HepG2 (cell line): ENCODE measurements at regions not wholly inside any gene's neighbourhood (a gene's known extent, or its start where the extent isn't known, plus 50 kb on each side); places are given as distances from the start of the nearest gene placed in this dataset.

ENCODE experiments used
- ATAC-seq: fragments of 200-7000 bp; cut with Tn5 transposase; 3 replicates; pipeline ENCODE4 v1.9.1; 2020; ENCODE audit warnings: mild to moderate bottlenecking, moderate library complexity
- BruUV-seq: library from RNA; stranded (reverse); fragments of 400-500 nt; replicated peaks from 2 replicates; lab custom pipeline; 2021; lab: Mats Ljungman, UMichigan
- CTCF ChIA-PET: fragments of 300-600 bp; formaldehyde crosslinking; extraction: SDS; loops from one replicate; lab custom pipeline; 2021; ENCODE audit warnings: low total read pairs, inconsistent platforms, low intra/inter-chr PET ratio; lab: Yijun Ruan, JAX
- POLR2A ChIA-PET: fragments of 350-600 bp; sonication (Branson Sonifier 250); formaldehyde crosslinking; loops from one replicate; lab custom pipeline; 2020; ENCODE audit warnings: antibody characterized with exemption, inconsistent platforms; lab: Yijun Ruan, JAX
- DNase-seq: peaks from one replicate; pipeline ENCODE4 v3.0.0-alpha.2; 2015; ENCODE audit warnings: low spot score
- FAIRE-seq: peaks from 3 replicates; lab custom pipeline; 2011; peaks lifted over from hg19 to GRCh38; lab: Jason Lieb, UNC
- H2AFZ ChIP-seq: one replicate; pipeline ENCODE4 v1.6.1; 2011; ENCODE audit warnings: low read length, inconsistent platforms
- H3K27ac ChIP-seq: fragments of 300-600 bp; 3 replicates; pipeline ENCODE4 v1.8.0; 2011; ENCODE audit warnings: mixed run types, mild to moderate bottlenecking, mixed read lengths, low read length, inconsistent platforms; ENCODE audit not compliant: insufficient read depth; ENCODE audit errors: extremely low read length
- H3K27me3 ChIP-seq, 2 experiments: fragments of 200-600 bp in 1 of 2; 2 replicates in 1 of 2; 3 replicates in 1 of 2; pipeline versions ENCODE4 v1.6.0 to v1.8.0; 2011; ENCODE audit warnings: low read length in 2 of 2, mild to moderate bottlenecking in 2 of 2, moderate library complexity in 2 of 2, inconsistent platforms in 1 of 2; ENCODE audit not compliant: insufficient read depth in 2 of 2, control insufficient read depth in 1 of 2
- H3K36me3 ChIP-seq, 2 experiments: fragments of 200-600 bp in 1 of 2; replicated peaks in 1 of 2; 2 replicates in 1 of 2; 3 replicates in 1 of 2; pipeline versions ENCODE4 v1.5.1 to v1.8.0; 2011; ENCODE audit warnings: low read length in 2 of 2, inconsistent platforms in 1 of 2; ENCODE audit not compliant: insufficient read depth in 2 of 2, control insufficient read depth in 1 of 2
- H3K4me1 ChIP-seq: 2 replicates; pipeline ENCODE4 v1.5.1; 2012; ENCODE audit warnings: low read length, inconsistent platforms; ENCODE audit not compliant: insufficient read depth
- H3K4me2 ChIP-seq: 2 replicates; pipeline ENCODE4 v1.6.0; 2011; ENCODE audit warnings: low read depth, low read length, inconsistent platforms
- H3K4me3 ChIP-seq, 3 experiments: fragments of 200-600 bp in 1 of 3; sonication (generic), shearing (Covaris generic) in 1 of 3; replicated peaks in 1 of 3; 2 replicates each; pipeline ENCODE4 v1.5.1; 2011 to 2016; ENCODE audit warnings: low read length in 3 of 3, inconsistent platforms in 2 of 3, low read depth in 2 of 3, mild to moderate bottlenecking in 2 of 3, control low read depth in 1 of 3, mixed read lengths in 1 of 3; ENCODE audit not compliant: insufficient read depth in 1 of 3
- H3K79me2 ChIP-seq: one replicate; pipeline ENCODE4 v1.6.1; 2011; ENCODE audit warnings: low read length, inconsistent platforms; ENCODE audit not compliant: insufficient read depth
- H3K9ac ChIP-seq: 2 replicates; pipeline ENCODE4 v1.6.0; 2011; ENCODE audit warnings: mild to moderate bottlenecking, low read depth, low read length, inconsistent platforms; ENCODE audit not compliant: insufficient read depth
- H3K9me3 ChIP-seq: 2 replicates; pipeline ENCODE4 v1.5.1; 2012; ENCODE audit warnings: mild to moderate bottlenecking, low read length
- H4K20me1 ChIP-seq: 2 replicates; pipeline ENCODE4 v1.6.0; 2011; ENCODE audit warnings: inconsistent platforms, mild to moderate bottlenecking, low read length, moderate library complexity; ENCODE audit not compliant: insufficient read depth
- HNRNPUL1 ChIP-seq: fragments of 200-400 bp; formaldehyde crosslinking; IDR thresholded peaks from 2 replicates; pipeline ENCODE4 v1.6.1; 2017; ENCODE audit warnings: low read depth, mild to moderate bottlenecking, low read length, moderate library complexity
- ISL2 ChIP-seq: sonication (generic); formaldehyde crosslinking; IDR thresholded peaks from 2 replicates; pipeline ENCODE4 v1.5.0; 2020; ENCODE audit warnings: missing genetic modification reagents
- JARID2 ChIP-seq: sonication (generic); formaldehyde crosslinking; IDR thresholded peaks from 2 replicates; pipeline ENCODE4 v1.8.1; 2023; ENCODE audit warnings: missing genetic modification reagents, inconsistent platforms; ENCODE audit not compliant: insufficient replicate concordance
- MTA3 ChIP-seq: sonication (generic); formaldehyde crosslinking; IDR thresholded peaks from 2 replicates; pipeline ENCODE4 v1.4.0; 2020; ENCODE audit warnings: missing genetic modification reagents
- NKX3-1 ChIP-seq: sonication (generic); formaldehyde crosslinking; IDR thresholded peaks from 2 replicates; pipeline ENCODE4 v1.5.0; 2020; ENCODE audit warnings: missing genetic modification reagents
- ZIK1 ChIP-seq: sonication (generic); formaldehyde crosslinking; IDR thresholded peaks from 2 replicates; pipeline ENCODE4 v1.5.0; 2020; ENCODE audit warnings: mild to moderate bottlenecking, low read depth, missing genetic modification reagents, borderline replicate concordance
- ZKSCAN1 ChIP-seq: fragments of 150-350 bp; IDR thresholded peaks from 2 replicates; pipeline ENCODE4 v1.6.1; 2014; ENCODE audit warnings: low read length
- ZNF207 ChIP-seq: fragments of 450-650 bp; IDR thresholded peaks from 2 replicates; pipeline ENCODE4 v1.6.1; 2016; ENCODE audit warnings: antibody characterized with exemption, borderline replicate concordance
- ZNF230 ChIP-seq: sonication (generic); formaldehyde crosslinking; IDR thresholded peaks from 2 replicates; pipeline ENCODE4 v1.4.0; 2020; ENCODE audit warnings: mild to moderate bottlenecking, missing genetic modification reagents
- ZNF235 ChIP-seq: sonication (generic); formaldehyde crosslinking; IDR thresholded peaks from 2 replicates; pipeline ENCODE4 v1.8.1; 2023; ENCODE audit warnings: mild to moderate bottlenecking, missing genetic modification reagents, borderline replicate concordance
- ZNF260 ChIP-seq: sonication (generic); formaldehyde crosslinking; IDR thresholded peaks from 2 replicates; pipeline ENCODE4 v1.4.0; 2020; ENCODE audit warnings: missing genetic modification reagents, low read depth, mild to moderate bottlenecking, borderline replicate concordance
- ZNF703 ChIP-seq: sonication (generic); formaldehyde crosslinking; IDR thresholded peaks from 2 replicates; pipeline ENCODE4 v1.5.1; 2020; ENCODE audit warnings: missing genetic modification reagents, mild to moderate bottlenecking, moderate library complexity, borderline replicate concordance
- WGBS: methylation state at CpG from one replicate; pipeline ENCODE4 v1.1.6; 2017; ENCODE audit warnings: low lambda C conversion rate; 5-methylcytosine and 5-hydroxymethylcytosine counted together
- in situ Hi-C: cut with HindIII; loops from 2 replicates; pipeline ENCODE4 v1.10.0; 2017; ENCODE audit warnings: low pct_unique_long_range_greater_than_20kb; ENCODE audit not compliant: extremely low pct_ligation_motif_present
- intact Hi-C: fragments of 100-400 bp; cut with micrococcal nuclease; formaldehyde crosslinking; loops from one replicate; pipeline ENCODE4 v1.10.0; 2022; ENCODE audit not compliant: unreplicated experiment
- TF ChIP-seq, protein P1 (sequence below): sonication (generic); formaldehyde crosslinking; IDR thresholded peaks from 2 replicates; pipeline ENCODE4 v1.5.1; 2020; ENCODE audit warnings: missing genetic modification reagents, mild to moderate bottlenecking, borderline replicate concordance
- TF ChIP-seq, protein P2 (sequence below): sonication (generic); formaldehyde crosslinking; conservative IDR thresholded peaks from 2 replicates; pipeline ENCODE4 v1.8.0; 2022; ENCODE audit warnings: low read depth, missing genetic modification reagents
- TF ChIP-seq, protein P3 (sequence below): sonication (generic); formaldehyde crosslinking; conservative IDR thresholded peaks from 2 replicates; pipeline ENCODE4 v1.4.0; 2020; ENCODE audit warnings: missing genetic modification reagents
- TF ChIP-seq, protein P4 (sequence below): sonication (generic); formaldehyde crosslinking; IDR thresholded peaks from 2 replicates; pipeline ENCODE4 v1.5.0; 2020; ENCODE audit warnings: missing genetic modification reagents, mild to moderate bottlenecking, borderline replicate concordance
- TF ChIP-seq, protein P5 (sequence below): sonication (generic); formaldehyde crosslinking; IDR thresholded peaks from 2 replicates; pipeline ENCODE4; 2020; ENCODE audit warnings: missing genetic modification reagents, mild to moderate bottlenecking, borderline replicate concordance

DNA sequence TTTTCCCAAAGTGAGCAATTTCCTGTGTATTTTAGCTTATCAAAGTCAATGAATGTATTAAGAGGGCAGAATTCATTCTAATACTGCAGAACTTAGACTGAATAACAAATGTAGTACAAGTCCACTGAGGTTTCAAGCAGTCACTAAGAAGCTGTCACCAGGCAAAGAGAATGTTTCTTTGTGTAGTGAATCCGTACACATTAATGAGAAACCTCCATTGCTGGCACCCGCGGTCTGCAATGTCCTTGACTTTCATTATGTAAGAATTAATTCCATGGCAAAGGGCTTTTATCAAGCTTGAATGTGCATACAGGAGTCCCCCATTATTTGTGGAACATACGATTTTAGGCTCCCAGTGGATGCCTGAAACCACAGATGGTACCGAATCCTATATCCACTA lies 719.5 kb upstream of the TMPRSS15 start:
- H3K27me3 ChIP-seq, result no peaks in the 10 kb centered on the region; a peak in 1 of 5 replicates
- H3K36me3 ChIP-seq, result no peaks in the 10 kb centered on the region
- 1% methylated on average over 5 of the region's 5 CpGs for WGBS
- no TSS peak for BruUV-seq
- peaks cover 81% of the 10 kb centered on the region for H3K9me3 ChIP-seq
- no peak for DNase-seq
- H3K9ac ChIP-seq, result no peak overlapping the region
- no peaks in the 10 kb centered on the region for H3K79me2 ChIP-seq
- ATAC-seq, result no peak
- no peak for FAIRE-seq
- in situ Hi-C loops, result no loop called here
- no peaks in the 10 kb centered on the region for H3K4me1 ChIP-seq
- H4K20me1 ChIP-seq, result no peaks in the 10 kb centered on the region
- H2AFZ ChIP-seq, result no peak overlapping the region
- TF ChIP-seq ZKSCAN1, result no peak
- TF ChIP-seq HNRNPUL1, result no peak
- TF ChIP-seq ZIK1, result no peak
- TF ChIP-seq, protein P1, sequence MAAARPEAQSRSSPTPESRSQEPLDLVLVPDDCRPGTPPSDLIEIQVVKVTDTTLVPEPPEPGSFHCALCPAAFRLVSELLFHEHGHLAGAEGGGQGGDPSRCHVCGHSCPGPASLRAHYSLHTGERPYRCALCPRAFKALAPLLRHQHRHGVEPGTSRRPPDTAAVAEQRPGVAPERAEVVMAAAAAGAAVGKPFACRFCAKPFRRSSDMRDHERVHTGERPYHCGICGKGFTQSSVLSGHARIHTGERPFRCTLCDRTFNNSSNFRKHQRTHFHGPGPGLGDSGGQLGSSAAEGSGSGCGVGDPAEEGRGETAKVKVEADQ (CRISPR knock-in tag), result no peak
- TF ChIP-seq, protein P2, sequence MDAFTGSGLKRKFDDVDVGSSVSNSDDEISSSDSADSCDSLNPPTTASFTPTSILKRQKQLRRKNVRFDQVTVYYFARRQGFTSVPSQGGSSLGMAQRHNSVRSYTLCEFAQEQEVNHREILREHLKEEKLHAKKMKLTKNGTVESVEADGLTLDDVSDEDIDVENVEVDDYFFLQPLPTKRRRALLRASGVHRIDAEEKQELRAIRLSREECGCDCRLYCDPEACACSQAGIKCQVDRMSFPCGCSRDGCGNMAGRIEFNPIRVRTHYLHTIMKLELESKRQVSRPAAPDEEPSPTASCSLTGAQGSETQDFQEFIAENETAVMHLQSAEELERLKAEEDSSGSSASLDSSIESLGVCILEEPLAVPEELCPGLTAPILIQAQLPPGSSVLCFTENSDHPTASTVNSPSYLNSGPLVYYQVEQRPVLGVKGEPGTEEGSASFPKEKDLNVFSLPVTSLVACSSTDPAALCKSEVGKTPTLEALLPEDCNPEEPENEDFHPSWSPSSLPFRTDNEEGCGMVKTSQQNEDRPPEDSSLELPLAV (CRISPR knock-in tag), result no peak
- no peak for TF ChIP-seq ZNF260 (CRISPR knock-in tag)
- TF ChIP-seq, protein P3, sequence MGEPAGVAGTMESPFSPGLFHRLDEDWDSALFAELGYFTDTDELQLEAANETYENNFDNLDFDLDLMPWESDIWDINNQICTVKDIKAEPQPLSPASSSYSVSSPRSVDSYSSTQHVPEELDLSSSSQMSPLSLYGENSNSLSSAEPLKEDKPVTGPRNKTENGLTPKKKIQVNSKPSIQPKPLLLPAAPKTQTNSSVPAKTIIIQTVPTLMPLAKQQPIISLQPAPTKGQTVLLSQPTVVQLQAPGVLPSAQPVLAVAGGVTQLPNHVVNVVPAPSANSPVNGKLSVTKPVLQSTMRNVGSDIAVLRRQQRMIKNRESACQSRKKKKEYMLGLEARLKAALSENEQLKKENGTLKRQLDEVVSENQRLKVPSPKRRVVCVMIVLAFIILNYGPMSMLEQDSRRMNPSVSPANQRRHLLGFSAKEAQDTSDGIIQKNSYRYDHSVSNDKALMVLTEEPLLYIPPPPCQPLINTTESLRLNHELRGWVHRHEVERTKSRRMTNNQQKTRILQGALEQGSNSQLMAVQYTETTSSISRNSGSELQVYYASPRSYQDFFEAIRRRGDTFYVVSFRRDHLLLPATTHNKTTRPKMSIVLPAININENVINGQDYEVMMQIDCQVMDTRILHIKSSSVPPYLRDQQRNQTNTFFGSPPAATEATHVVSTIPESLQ (CRISPR knock-in tag), result no peak
- TF ChIP-seq, protein P4, sequence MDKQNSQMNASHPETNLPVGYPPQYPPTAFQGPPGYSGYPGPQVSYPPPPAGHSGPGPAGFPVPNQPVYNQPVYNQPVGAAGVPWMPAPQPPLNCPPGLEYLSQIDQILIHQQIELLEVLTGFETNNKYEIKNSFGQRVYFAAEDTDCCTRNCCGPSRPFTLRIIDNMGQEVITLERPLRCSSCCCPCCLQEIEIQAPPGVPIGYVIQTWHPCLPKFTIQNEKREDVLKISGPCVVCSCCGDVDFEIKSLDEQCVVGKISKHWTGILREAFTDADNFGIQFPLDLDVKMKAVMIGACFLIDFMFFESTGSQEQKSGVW (CRISPR knock-in tag), result no peak
- no peak for TF ChIP-seq ZNF703
- no peak for TF ChIP-seq ZNF230
- TF ChIP-seq JARID2 (CRISPR knock-in tag), result no peak
- TF ChIP-seq ISL2 (CRISPR knock-in tag), result no peak
- no peak for TF ChIP-seq MTA3 (CRISPR knock-in tag)
- no peak for TF ChIP-seq NKX3-1 (CRISPR knock-in tag)
- TF ChIP-seq ZNF235, result no peak
- no peak for TF ChIP-seq ZNF207
- TF ChIP-seq, protein P5, sequence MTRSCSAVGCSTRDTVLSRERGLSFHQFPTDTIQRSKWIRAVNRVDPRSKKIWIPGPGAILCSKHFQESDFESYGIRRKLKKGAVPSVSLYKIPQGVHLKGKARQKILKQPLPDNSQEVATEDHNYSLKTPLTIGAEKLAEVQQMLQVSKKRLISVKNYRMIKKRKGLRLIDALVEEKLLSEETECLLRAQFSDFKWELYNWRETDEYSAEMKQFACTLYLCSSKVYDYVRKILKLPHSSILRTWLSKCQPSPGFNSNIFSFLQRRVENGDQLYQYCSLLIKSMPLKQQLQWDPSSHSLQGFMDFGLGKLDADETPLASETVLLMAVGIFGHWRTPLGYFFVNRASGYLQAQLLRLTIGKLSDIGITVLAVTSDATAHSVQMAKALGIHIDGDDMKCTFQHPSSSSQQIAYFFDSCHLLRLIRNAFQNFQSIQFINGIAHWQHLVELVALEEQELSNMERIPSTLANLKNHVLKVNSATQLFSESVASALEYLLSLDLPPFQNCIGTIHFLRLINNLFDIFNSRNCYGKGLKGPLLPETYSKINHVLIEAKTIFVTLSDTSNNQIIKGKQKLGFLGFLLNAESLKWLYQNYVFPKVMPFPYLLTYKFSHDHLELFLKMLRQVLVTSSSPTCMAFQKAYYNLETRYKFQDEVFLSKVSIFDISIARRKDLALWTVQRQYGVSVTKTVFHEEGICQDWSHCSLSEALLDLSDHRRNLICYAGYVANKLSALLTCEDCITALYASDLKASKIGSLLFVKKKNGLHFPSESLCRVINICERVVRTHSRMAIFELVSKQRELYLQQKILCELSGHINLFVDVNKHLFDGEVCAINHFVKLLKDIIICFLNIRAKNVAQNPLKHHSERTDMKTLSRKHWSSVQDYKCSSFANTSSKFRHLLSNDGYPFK, result no peak
- TF ChIP-seq, all 625 proteins: peak for 0
- intact Hi-C loops, result no loop called here
- Histone ChIP-seq H3K4me2 (no peak overlapping the region), H3K4me3 (no peak overlapping the region), H3K27ac (no peak overlapping the region)
- ChIA-PET CTCF (no interaction called here), POLR2A (no interaction called here)
